NOMO-1 treated with DMSO at 0.1 percent for 48 hours (cell line): ENCODE measurements at regions not wholly inside any gene's neighbourhood (a gene's known extent, or its start where the extent isn't known, plus 50 kb on each side); places are given as distances from the start of the nearest gene placed in this dataset.
"Not testable (repeated sequence)": the region's sequence is repeated elsewhere in the genome, so short reads cannot be mapped to it uniquely, and the experiment has no call there.

Source experiments
- DNase-seq: peaks from one replicate; lab custom pipeline; 2025; ENCODE audit not compliant: unreplicated experiment; lab: John Stamatoyannopoulos, UW

DNA sequence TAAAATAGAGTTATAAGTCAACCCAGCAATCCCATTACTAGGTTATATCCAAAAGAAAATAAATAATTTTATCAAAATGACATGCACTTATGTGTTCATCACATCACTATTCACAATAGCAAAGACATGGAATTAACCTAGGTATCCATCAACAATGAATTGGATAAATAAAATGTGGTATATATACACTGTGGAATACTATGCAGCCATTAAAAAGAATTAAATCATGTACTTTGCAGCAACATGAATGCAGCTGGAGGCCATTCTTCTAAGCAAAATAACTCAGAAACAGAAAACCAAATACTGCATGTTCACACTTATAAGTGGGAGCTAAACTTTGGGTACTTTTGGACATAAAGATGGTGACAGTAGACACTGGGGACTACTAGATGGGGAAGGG is 626.0 kb downstream of the ADCYAP1 start:
- DNase-seq, result no peak

DNA sequence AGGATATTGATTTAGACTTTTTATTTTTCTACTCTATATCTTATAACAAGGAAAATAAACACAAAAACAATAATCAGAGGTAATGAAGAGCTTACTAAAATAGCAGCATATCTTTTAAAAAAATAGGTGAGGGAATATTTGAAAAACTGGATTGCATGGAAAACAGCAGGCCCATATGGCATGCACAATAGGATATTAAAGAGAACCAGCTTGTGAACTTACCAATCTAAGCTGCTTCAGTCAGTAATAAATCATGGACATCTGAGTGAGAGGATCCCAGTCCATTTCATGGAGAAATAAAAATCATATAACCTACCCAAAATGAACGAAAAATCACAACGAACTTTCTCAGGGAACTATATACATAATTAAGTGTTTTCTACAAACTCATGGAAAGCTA is 634.6 kb downstream of the ADCYAP1 start:
- no peak for DNase-seq

GRCh38 chr18:1541478-1541877 is 636.8 kb downstream of the ADCYAP1 start:
- no peak for DNase-seq

DNA sequence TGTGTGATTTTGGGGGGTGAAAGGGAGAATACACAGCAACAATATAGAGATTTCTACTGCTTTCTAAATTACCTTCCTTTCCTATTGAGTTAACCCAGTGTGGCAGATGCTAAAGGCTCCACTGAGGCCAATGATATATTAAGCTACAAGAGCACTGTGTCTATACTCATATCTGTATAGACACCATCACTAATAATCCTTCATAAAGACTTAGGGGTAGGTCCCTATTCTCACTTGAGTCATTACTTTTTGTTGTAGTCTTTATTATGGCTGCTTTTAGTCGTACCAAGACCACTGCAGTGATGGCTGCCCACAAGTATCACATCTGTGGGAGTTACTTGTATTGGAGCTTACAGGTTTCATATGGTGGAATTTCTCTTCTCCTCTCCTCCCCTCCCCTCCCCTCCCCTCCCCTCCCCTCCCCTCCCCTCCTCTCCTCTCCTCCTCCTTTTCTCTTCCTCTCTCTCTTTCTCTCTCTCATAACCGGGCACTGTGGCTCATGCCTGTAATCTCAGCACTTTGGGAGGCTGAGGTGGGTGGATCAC is 637.6 kb downstream of the ADCYAP1 start:
- no peak for DNase-seq

DNA sequence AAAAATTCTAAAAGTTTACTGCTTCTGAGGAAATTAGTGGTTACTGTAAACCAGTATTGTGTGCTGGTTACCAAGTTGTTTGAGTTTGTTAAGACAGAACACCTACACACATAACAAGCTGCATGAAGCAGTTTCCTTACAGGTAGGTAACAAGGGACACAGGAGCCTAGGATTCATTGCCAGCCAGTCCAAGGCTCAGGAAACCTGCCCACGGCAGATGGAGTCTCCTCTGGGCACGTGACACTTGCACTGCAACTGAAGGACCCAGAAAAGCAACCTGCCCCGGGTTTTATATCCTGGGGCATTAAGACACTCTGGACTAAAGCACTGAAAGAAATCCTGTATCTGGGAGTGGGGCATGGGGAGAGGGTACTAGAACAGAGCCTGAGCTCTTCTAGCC is 639.3 kb downstream of the ADCYAP1 start:
- DNase-seq, result no peak

DNA sequence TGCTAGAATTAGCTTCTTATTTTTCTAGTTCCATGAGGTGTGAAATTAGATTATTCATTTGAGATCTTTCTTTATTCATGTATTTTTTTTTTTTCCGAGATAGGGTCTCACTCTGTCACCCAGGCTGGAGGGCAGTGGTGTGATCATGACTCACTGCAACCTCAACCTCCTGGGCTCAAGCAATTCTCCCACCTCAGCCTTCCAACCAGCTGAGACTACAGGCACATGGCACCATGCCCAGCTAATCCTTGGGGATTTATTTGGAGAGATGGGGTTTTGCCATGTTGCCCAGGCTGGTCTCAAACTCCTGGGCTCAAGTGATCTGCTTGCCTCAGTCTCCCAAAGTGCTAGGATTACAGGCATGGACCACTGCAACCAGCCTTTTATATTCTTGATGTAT is 653.0 kb downstream of the ADCYAP1 start:
- not testable (repeated sequence) for DNase-seq

- DNase-seq, result no peak
These were observed 654.9 kb downstream of the ADCYAP1 start for GRCh38 chr18:1559563-1559962.

DNA sequence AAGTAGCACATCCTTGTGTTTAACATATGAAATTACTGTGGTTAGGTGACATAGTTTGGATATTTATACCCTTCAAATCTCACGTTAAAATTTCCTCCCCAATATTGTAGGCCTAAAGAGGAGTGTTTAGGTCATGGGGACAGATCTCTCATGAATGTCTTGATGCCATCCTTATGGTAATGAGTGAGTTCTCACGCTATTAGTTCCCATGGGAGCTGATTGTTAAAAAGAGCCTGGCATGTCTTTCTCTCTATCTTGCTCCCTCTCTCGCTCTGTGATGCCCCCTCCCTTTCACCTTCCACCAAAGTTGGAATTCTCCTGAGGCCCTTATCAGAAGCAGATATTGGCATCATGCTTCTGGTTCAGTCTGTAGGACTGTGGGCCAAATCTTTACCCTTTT is 660.1 kb downstream of the ADCYAP1 start:
- no peak for DNase-seq

DNA sequence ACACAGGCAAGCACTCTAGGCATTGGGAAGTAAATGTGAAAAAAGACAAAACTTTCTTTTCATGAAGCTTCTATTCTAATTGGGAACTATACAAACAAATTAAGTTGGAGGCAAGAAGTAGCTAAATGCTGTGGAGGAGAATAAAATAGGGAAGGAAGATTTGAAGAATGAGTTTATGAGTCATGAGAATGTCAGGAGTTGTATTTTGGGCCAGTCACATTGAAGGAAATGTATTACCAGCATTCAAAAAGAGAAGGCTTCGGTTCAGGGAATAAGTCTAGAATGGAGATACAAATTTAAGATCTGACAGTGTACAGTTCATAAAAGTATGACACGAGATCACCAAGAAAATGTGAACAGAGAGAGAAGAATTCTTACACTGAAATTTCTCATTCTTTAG is 666.5 kb downstream of the ADCYAP1 start:
- DNase-seq, result no peak

DNA sequence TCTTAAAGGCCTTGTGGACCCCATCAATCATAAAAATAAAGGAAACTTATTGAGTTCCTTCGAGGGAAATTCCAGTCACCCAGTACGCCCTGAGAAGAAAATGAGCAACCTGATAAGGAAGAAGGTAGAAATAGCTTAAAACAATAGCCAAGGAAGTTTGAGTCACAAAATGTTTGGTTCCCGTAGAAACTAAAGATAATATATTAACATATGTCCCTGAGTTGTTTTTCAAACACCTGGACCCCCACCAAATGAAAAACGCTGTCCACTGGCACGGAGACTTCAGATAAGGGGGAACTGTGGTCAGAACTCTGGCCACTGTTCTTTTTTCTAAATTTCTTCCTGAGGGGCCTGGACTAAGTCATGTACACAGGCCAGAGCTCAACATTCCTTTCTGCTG is 669.1 kb downstream of the ADCYAP1 start:
- DNase-seq, result no peak

DNA sequence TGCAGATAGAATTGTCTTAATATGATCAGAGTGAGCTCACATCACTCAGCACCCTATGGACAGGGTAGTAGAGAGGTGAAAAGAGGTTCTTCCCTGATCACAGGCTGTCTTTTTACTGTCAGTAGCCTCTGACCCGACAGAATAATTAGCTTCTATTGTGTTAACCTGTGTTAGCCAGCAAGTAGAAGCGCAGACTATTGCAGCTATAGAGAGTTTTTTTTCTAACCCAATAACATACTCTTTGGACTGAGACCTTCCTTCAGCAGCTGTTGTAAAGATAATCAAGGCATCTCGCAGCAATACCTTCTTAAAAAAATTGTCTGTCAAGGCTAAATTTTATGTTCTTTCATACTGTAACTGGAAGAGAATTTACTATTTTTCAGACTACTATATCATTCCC is 670.4 kb downstream of the ADCYAP1 start:
- no peak for DNase-seq

GRCh38 chr18:1578505-1578904 is 673.8 kb downstream of the ADCYAP1 start:
- DNase-seq, result no peak

DNA sequence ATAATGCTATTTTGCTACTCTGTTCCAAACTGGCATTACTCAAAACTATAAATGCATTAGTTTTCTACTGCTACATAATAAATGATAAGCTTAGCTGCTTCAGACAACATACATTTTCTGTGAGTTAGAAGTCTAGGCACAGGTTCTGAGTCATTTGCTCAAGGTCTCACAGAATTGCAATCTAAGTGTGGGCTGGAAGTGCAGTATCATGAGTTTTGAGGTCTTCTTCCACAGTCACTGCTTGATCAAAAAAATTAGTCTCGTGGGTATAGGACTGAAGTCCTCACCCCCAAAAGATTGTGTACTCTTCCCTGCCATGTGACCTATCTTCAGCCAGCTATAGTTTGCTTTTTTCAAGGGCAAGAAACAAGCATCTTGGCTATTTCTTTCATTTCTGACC is 676.9 kb downstream of the ADCYAP1 start:
- no peak for DNase-seq

- DNase-seq, result peak; percentile 4
These were observed 681.3 kb downstream of the ADCYAP1 start for GRCh38 chr18:1585881-1586488.

- DNase-seq, result no peak
These were observed 688.4 kb downstream of the ADCYAP1 start for GRCh38 chr18:1593091-1593490.

DNA sequence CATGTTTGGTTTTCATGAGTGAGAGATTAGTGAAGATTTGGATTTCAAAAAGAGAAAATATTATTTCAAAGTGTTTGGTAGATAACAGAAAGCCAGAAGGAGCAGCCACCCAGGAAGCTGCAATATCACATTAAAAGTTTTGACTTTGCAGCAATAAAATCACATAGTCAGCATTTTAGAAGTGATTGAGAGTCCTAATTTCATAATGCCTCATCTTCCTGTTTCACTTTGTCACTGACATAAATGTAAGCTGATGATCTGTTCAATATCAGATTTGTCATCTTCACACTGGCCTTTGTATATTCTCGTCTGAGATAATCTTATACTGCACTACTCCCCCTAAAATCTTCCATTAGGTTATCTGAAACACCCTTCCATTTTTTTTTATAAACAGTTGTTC is 690.5 kb downstream of the ADCYAP1 start:
- DNase-seq, result no peak

- DNase-seq, result no peak
These were observed 694.5 kb downstream of the ADCYAP1 start for GRCh38 chr18:1599196-1599595.

- no peak for DNase-seq
These were observed 700.1 kb downstream of the ADCYAP1 start for GRCh38 chr18:1604751-1605150.

- DNase-seq, result no peak
These were observed 713.7 kb downstream of the ADCYAP1 start for GRCh38 chr18:1618364-1618763.

DNA sequence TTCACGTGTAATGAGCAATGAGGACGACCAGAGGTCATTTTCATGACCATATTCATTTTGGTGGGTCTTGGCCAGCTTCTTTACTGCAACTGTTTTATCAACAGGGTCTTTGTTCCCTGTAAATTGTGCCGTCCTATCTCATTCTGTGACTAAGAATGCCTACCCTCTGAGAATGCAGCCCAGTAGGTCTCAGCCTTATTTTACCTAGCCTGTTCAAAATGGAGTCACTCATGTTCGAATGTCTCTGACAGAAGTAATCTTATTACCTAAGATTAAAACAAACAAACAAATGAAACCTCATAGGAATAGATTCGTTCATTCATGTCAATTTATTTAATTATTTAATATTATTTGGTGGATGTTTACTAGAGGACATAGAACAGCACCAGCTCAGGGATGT is 714.8 kb downstream of the ADCYAP1 start:
- no peak for DNase-seq

DNA sequence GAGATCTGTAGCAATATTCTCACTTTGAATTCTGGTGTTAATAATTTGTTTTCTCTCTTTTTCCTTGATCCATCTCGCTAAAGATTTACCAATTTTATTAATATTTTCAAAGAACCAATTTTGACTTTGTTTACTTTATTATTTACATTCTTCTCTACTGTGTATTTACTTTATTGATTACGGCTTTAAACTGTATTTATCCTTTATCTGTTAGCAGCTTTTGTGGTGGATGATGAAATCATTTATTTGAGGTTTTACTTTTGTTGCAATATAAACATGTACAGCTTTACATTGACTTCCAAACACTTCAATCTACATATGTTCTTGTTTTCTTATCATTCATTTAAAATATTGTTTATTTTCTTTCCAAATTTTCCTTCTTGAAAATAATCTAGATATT is 719.9 kb downstream of the ADCYAP1 start:
- DNase-seq, result no peak

- DNase-seq, result no peak
These were observed 722.8 kb downstream of the ADCYAP1 start for GRCh38 chr18:1627494-1627893.

DNA sequence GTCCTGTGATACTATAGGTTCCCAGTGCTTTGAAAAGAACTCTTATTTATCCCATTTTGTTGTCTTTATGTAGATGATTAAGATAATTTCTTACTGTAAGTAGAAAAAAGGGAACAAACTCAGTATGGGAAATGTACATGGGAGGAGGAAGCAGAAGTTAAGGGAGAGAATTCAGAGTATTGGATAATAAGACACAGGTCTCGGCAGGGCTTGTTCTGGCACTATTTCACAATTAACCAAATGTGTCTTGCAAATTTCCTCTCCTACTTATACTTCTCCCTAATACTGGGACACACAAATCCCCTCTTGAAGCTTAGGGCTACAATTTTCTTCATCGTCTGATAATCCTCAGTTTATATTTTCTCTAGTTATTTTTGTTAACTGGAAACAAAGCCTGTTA is 744.0 kb downstream of the ADCYAP1 start:
- peak; percentile 12 for DNase-seq
